ENCODE measurements at regions not wholly inside any gene's neighbourhood (a gene's known extent, or its start where the extent isn't known, plus 50 kb on each side); places are given as distances from the start of the nearest gene placed in this dataset.

- no peaks in the 10 kb centered on the region for H3K9me3 ChIP-seq
- H3K4me3 ChIP-seq = no peak overlapping the region
- H3K27me3 ChIP-seq = no peaks in the 10 kb centered on the region
- H3K27ac ChIP-seq = no peak overlapping the region
- H3K4me1 ChIP-seq = peaks cover 0 to 14% (median 6%) of the 10 kb centered on the region in 3 donors
- 50 to 78% methylated on average over 1 of the region's 1 CpG for WGBS, 2 donors
- no peaks in the 10 kb centered on the region for H3K36me3 ChIP-seq
- TF ChIP-seq CTCF (IDR thresholded peaks at IDR 0.05) = no peak
- TF ChIP-seq POLR2A (IDR thresholded peaks at IDR 0.05) = no peak
- intact Hi-C loops (cut with DNase I) = no loop called here
- DNase-seq = no peak
Measured at GRCh38 chr9:117784996-117785395, 80.8 kb downstream of the TLR4 start.

GRCh38 chr9:117787746-117788145 is 83.5 kb downstream of the TLR4 start:
- Histone ChIP-seq H3K4me1 (peaks cover 0 to 12% (median 6%) of the 10 kb centered on the region in 3 donors), H3K27me3 (no peaks in the 10 kb centered on the region), H3K4me3 (no peak overlapping the region), H3K36me3 (no peaks in the 10 kb centered on the region), H3K9me3 (no peaks in the 10 kb centered on the region), H3K27ac (no peak overlapping the region)
- DNase-seq = no peak
- no peak for TF ChIP-seq POLR2A (IDR thresholded peaks at IDR 0.05)
- no peak for TF ChIP-seq CTCF (IDR thresholded peaks at IDR 0.05)
- WGBS, 2 donors = 61 to 74% methylated on average over 3 of the region's 3 CpGs
- intact Hi-C loops (cut with DNase I) = no loop called here

DNA sequence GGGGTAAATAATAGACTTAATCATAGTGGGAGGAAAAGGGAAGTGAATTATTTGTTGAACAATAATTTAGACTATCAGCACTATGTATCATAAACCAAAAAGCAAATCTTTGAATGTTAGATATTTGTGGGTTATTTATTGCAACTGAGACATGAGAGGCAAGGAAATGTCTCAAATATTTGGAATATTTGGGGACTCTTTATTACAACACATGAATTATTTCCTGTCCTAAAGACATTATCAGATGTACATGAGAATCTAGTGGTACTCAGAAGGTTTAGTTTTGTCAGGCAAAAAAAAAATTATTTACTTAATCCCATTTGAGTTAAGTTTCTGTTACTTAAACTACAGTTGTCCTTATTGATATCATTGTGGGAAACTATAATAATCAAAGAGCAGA is 91.1 kb downstream of the TLR4 start:
- intact Hi-C loops (cut with DNase I) = no loop called here
- Histone ChIP-seq H3K36me3 (no peaks in the 10 kb centered on the region), H3K27ac (no peak overlapping the region), H3K9me3 (no peaks in the 10 kb centered on the region), H3K4me3 (no peak overlapping the region), H3K4me1 (no peaks in the 10 kb centered on the region), H3K27me3 (no peaks in the 10 kb centered on the region)
- TF ChIP-seq CTCF (IDR thresholded peaks at IDR 0.05) (no peak), POLR2A (IDR thresholded peaks at IDR 0.05) (no peak)
- DNase-seq = no peak

DNA sequence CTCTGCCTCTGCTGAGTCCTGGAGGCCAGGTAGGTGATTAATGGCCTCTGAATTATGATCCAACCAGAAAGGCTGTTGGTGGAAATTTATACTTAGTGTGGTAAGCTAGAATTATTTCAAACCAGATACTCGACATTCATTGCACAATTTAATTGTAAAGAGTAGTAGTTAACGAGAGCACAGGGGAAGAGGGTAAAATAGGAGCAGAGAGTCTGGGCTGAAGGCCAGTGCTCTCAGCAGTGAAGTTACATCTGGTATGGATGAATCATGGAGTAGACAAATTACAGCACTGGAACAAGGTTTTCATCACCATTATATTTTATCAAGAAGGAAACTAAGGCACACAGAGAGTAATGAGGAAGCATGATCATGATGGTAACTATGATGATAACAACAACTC is 92.5 kb downstream of the TLR4 start:
- H3K36me3 ChIP-seq = no peaks in the 10 kb centered on the region
- WGBS, 2 donors = 56% methylated on average over 2 of the region's 2 CpGs
- no peak for DNase-seq
- no peaks in the 10 kb centered on the region for H3K27me3 ChIP-seq
- no peaks in the 10 kb centered on the region for H3K9me3 ChIP-seq
- H3K4me1 ChIP-seq = no peaks in the 10 kb centered on the region
- H3K27ac ChIP-seq = no peak overlapping the region
- no peak for TF ChIP-seq CTCF (IDR thresholded peaks at IDR 0.05)
- no peak for TF ChIP-seq POLR2A (IDR thresholded peaks at IDR 0.05)
- H3K4me3 ChIP-seq = no peak overlapping the region
- intact Hi-C loops (cut with DNase I) = no loop called here

DNA sequence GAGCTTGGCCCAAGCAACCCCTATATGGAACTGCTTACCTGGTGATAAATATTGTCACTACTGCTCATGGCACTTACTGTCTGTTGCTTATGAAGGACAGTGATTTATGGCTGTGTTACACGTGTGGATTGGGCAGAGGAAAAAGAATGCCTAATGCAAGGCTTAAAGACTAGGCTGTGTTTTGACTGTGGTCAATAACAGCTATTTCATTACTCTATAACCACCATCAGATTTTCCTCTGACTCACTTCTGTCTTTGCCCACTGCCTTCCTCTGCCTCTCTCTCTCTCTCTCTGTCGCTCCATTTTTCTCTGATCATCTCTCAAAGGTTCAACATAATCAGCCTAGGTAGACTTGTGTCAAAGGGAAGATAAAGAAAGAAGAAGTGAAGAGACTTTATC is 96.2 kb downstream of the TLR4 start:
- Histone ChIP-seq H3K27ac (no peak overlapping the region), H3K4me3 (no peak overlapping the region), H3K9me3 (no peaks in the 10 kb centered on the region), H3K36me3 (no peaks in the 10 kb centered on the region), H3K4me1 (no peaks in the 10 kb centered on the region), H3K27me3 (no peaks in the 10 kb centered on the region)
- intact Hi-C loops (cut with DNase I) = no loop called here
- TF ChIP-seq POLR2A (IDR thresholded peaks at IDR 0.05) = no peak
- no peak for TF ChIP-seq CTCF (IDR thresholded peaks at IDR 0.05)
- DNase-seq = no peak
- WGBS, 2 donors = 57 to 68% methylated on average over 2 of the region's 2 CpGs
